Caco-2 (cell line): ENCODE measurements at regions not wholly inside any gene's neighbourhood (a gene's known extent, or its start where the extent isn't known, plus 50 kb on each side); places are given as distances from the start of the nearest gene placed in this dataset.

Source experiments
- BruUV-seq: library from RNA; stranded (reverse); fragments of 400-500 nt; replicated peaks from 2 replicates; lab custom pipeline; 2021; lab: Mats Ljungman, UMichigan
- CTCF ChIA-PET: fragments of 300-600 bp; sonication (Branson Sonifier 250); formaldehyde crosslinking; loops from one replicate; lab custom pipeline; 2022; ENCODE audit warnings: antibody characterized with exemption; lab: Charles Lee
- POLR2A ChIA-PET: fragments of 300-600 bp; sonication (Branson Sonifier 250); formaldehyde crosslinking; loops from one replicate; lab custom pipeline; 2022; ENCODE audit warnings: antibody characterized with exemption; lab: Charles Lee
- DNase-seq, 2 experiments: peaks; one replicate each; pipeline versions ENCODE4 v3.0.0 to v3.0.0-alpha.2; 2020 to 2022
- H3K27me3 ChIP-seq: replicated peaks from 2 replicates; pipeline ENCODE4 v1.6.0; 2011; ENCODE audit warnings: low read length; ENCODE audit not compliant: control insufficient read depth, insufficient read depth
- H3K36me3 ChIP-seq: 2 replicates; pipeline ENCODE4 v1.5.1; 2011; ENCODE audit warnings: low read length; ENCODE audit not compliant: control insufficient read depth, insufficient read depth
- H3K4me1 ChIP-seq: fragments of 250-450 bp; sonication (Bioruptor Pico); 2 replicates; pipeline ENCODE4 v1.5.1; 2020; ENCODE audit warnings: mild to moderate bottlenecking
- H3K4me3 ChIP-seq: 2 replicates; pipeline ENCODE4 v1.5.1; 2011; ENCODE audit warnings: low read depth, mild to moderate bottlenecking, control low read depth, low read length
- H3K9me3 ChIP-seq: fragments of 250-450 bp; sonication (Bioruptor Pico); 2 replicates; pipeline ENCODE4 v1.5.1; 2020; ENCODE audit warnings: mild to moderate bottlenecking, moderate library complexity
- H3K27ac Mint-ChIP-seq: one replicate; pipeline ENCODE4 v1.8.0; 2022; ENCODE audit warnings: mixed read lengths; ENCODE audit not compliant: unreplicated experiment
- H3K27me3 Mint-ChIP-seq: one replicate; pipeline ENCODE4 v1.8.0; 2022; ENCODE audit warnings: mixed read lengths; ENCODE audit not compliant: insufficient read depth, unreplicated experiment
- H3K36me3 Mint-ChIP-seq: one replicate; pipeline ENCODE4 v1.8.0; 2022; ENCODE audit warnings: mild to moderate bottlenecking, mixed read lengths; ENCODE audit not compliant: insufficient read depth, unreplicated experiment
- H3K4me1 Mint-ChIP-seq: one replicate; pipeline ENCODE4 v1.8.0; 2022; ENCODE audit warnings: low read depth, mixed read lengths; ENCODE audit not compliant: unreplicated experiment
- H3K4me3 Mint-ChIP-seq: one replicate; pipeline ENCODE4 v1.8.0; 2022; ENCODE audit warnings: mild to moderate bottlenecking, moderate library complexity, mixed read lengths; ENCODE audit not compliant: unreplicated experiment
- H3K9me3 Mint-ChIP-seq: one replicate; pipeline ENCODE4 v1.8.0; 2022; ENCODE audit warnings: mixed read lengths; ENCODE audit not compliant: unreplicated experiment
- intact Hi-C: fragments of 100-400 bp; cut with micrococcal nuclease; formaldehyde crosslinking; loops from one replicate; pipeline ENCODE4 v1.10.0; 2022; ENCODE audit not compliant: unreplicated experiment
- TF ChIP-seq, protein P1 (sequence below), 2 experiments: fragments of 200-600 bp in 1 of 2; IDR thresholded peaks; 1 replicate in 1 of 2; 2 replicates in 1 of 2; pipeline versions ENCODE4 v1.5.1 to v1.8.0; 2011 to 2022; ENCODE audit warnings: antibody characterized with exemption in 1 of 2, control low read depth in 1 of 2, inconsistent platforms in 1 of 2, low read depth in 1 of 2, low read length in 1 of 2, mild to moderate bottlenecking in 1 of 2, moderate library complexity in 1 of 2; ENCODE audit not compliant: insufficient read depth in 1 of 2, severe bottlenecking in 1 of 2, unreplicated experiment in 1 of 2

DNA sequence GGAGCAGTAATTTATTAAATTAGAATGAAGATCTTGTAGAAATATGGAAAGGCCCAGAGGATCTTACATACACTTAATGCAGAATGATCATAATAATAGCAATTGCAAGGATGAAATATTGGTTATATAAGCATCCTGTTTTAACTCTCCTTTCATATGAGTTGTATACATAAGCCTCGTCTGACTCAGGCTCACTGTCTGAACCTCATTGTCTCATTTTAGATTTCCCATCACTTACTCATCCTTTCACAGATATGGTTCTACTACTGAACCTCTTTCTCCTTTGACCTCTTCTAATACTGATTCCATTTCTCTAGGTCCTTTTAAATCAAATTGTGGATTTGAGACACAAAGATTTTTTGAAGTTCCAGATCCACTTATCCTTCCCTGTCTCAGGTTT, 277.3 kb upstream of the TRPC5 start:
- TF ChIP-seq, protein P1, sequence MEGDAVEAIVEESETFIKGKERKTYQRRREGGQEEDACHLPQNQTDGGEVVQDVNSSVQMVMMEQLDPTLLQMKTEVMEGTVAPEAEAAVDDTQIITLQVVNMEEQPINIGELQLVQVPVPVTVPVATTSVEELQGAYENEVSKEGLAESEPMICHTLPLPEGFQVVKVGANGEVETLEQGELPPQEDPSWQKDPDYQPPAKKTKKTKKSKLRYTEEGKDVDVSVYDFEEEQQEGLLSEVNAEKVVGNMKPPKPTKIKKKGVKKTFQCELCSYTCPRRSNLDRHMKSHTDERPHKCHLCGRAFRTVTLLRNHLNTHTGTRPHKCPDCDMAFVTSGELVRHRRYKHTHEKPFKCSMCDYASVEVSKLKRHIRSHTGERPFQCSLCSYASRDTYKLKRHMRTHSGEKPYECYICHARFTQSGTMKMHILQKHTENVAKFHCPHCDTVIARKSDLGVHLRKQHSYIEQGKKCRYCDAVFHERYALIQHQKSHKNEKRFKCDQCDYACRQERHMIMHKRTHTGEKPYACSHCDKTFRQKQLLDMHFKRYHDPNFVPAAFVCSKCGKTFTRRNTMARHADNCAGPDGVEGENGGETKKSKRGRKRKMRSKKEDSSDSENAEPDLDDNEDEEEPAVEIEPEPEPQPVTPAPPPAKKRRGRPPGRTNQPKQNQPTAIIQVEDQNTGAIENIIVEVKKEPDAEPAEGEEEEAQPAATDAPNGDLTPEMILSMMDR (IDR thresholded peaks at IDR 0.05; ENCODE audit: insufficient read depth in 1 of 2, low read depth in 1 of 2, low read length in 1 of 2, severe bottlenecking in 1 of 2, unreplicated experiment in 1 of 2), result no peak
- Mint-ChIP-seq H3K27me3 (peaks cover 5% of the 10 kb centered on the region), H3K36me3 (no peaks in the 10 kb centered on the region), H3K4me3 (no peak overlapping the region), H3K9me3 (no peaks in the 10 kb centered on the region), H3K4me1 (no peaks in the 10 kb centered on the region), H3K27ac (no peak overlapping the region)
- Histone ChIP-seq H3K36me3 (no peaks in the 10 kb centered on the region), H3K4me1 (no peaks in the 10 kb centered on the region), H3K4me3 (no peak overlapping the region), H3K9me3 (no peaks in the 10 kb centered on the region), H3K27me3 (no peaks in the 10 kb centered on the region)
- ChIA-PET CTCF (no interaction called here), POLR2A (no interaction called here)
- BruUV-seq, result no TSS peak
- DNase-seq, result no peak
- intact Hi-C loops, result loop anchor here (10.0 kb wide), 1 partner anchor 285 kb away; no protein-coding TSS in a partner anchor

DNA sequence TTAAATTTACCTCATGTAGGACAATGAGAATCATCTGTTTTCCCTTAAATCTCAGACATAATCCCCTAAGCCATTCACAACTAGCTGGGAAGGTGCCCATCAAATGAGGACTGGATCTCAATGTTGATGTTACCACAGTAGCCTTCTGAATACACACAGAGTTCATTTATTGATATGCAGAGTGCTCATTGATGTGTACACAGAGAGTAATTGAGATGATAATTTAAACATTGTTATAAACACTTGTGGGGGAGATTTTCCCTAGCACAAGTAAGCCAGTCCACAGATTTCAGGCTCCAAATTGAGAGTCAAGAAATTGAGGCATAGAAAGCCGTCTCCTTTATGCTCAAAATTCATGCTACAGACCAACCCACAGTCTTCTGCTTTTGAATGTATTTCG, 273.4 kb upstream of the TRPC5 start:
- CTCF ChIA-PET, result no interaction called here

DNA sequence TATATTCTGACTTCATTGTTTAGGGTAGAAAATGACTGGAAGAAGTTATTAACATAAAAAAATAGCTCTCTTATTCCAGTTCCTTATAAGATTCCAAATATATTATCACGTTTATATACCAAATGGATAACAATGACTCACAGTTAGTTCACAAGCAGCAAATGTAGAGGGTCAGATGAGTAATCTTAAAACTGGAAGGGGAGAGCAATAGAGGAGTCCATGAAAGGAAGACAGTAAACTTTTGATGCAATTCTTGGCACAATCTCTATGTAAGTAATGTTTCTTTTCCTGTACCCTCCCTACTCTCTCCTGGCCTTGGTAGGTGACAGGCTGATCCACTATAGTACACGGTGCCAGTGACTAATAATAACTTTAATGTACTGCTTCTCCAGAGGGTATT, 259.0 kb upstream of the TRPC5 start:
- CTCF ChIA-PET, result no interaction called here
- BruUV-seq, result no TSS peak

More for the DNA sequence above, 273.4 kb upstream of the TRPC5 start:
- Histone ChIP-seq H3K4me1 (no peaks in the 10 kb centered on the region), H3K36me3 (no peaks in the 10 kb centered on the region), H3K4me3 (no peak overlapping the region), H3K9me3 (no peaks in the 10 kb centered on the region), H3K27me3 (no peaks in the 10 kb centered on the region)
- POLR2A ChIA-PET, result no interaction called here
- H3K4me3 Mint-ChIP-seq, result no peak overlapping the region
- no peaks in the 10 kb centered on the region for H3K9me3 Mint-ChIP-seq
- no peaks in the 10 kb centered on the region for H3K27me3 Mint-ChIP-seq
- no peak for DNase-seq
- H3K4me1 Mint-ChIP-seq, result no peaks in the 10 kb centered on the region
- intact Hi-C loops, result no loop called here
- BruUV-seq, result no TSS peak
- H3K27ac Mint-ChIP-seq, result no peak overlapping the region
- TF ChIP-seq, protein P1 (IDR thresholded peaks at IDR 0.05; ENCODE audit: insufficient read depth in 1 of 2, low read depth in 1 of 2, low read length in 1 of 2, severe bottlenecking in 1 of 2, unreplicated experiment in 1 of 2), result no peak
- no peaks in the 10 kb centered on the region for H3K36me3 Mint-ChIP-seq

More for the DNA sequence above, 259.0 kb upstream of the TRPC5 start:
- Histone ChIP-seq H3K27me3 (no peaks in the 10 kb centered on the region), H3K4me1 (no peaks in the 10 kb centered on the region), H3K4me3 (no peak overlapping the region), H3K9me3 (no peaks in the 10 kb centered on the region), H3K36me3 (no peaks in the 10 kb centered on the region)
- Mint-ChIP-seq H3K27ac (no peak overlapping the region), H3K9me3 (no peaks in the 10 kb centered on the region), H3K4me1 (no peaks in the 10 kb centered on the region), H3K27me3 (no peaks in the 10 kb centered on the region), H3K4me3 (no peak overlapping the region), H3K36me3 (no peaks in the 10 kb centered on the region)
- TF ChIP-seq, protein P1 (IDR thresholded peaks at IDR 0.05; ENCODE audit: insufficient read depth in 1 of 2, low read depth in 1 of 2, low read length in 1 of 2, severe bottlenecking in 1 of 2, unreplicated experiment in 1 of 2), result no peak
- POLR2A ChIA-PET, result no interaction called here
- intact Hi-C loops, result no loop called here
- no peak for DNase-seq
